ENCODE measurements at regions not wholly inside any gene's neighbourhood (a gene's known extent, or its start where the extent isn't known, plus 50 kb on each side); places are given as distances from the start of the nearest gene placed in this dataset.

- DNase-seq (ENCODE audit: low read depth, low spot score), result no peak
Observed at GRCh38 chr22:48686694-48687302, 1140.9 kb downstream of the BRD1 start.

DNA sequence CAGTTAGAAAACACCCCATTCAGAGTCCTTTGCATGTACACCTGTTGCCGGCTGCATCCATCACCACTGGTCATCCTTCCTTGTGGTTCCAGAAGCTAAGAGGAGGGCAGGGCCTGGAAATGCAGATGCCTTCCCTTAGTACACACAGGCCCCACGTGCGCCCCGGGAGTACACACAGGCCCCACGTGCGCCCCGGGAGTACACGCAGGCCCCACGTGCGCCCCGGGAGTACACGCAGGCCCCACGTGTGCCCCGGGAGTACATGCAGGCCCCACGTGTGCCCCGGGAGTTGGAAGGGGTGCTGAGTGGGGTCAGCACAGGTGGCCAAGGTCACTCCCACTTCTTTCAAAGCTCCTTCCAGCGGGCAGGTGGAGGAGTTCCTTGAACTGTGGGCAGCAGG is 1141.9 kb downstream of the BRD1 start:
- no peak for DNase-seq (ENCODE audit: low read depth, low spot score)

- DNase-seq (ENCODE audit: low read depth, low spot score), result no peak
Observed at GRCh38 chr22:48683640-48684039, 1144.0 kb downstream of the BRD1 start.

DNA sequence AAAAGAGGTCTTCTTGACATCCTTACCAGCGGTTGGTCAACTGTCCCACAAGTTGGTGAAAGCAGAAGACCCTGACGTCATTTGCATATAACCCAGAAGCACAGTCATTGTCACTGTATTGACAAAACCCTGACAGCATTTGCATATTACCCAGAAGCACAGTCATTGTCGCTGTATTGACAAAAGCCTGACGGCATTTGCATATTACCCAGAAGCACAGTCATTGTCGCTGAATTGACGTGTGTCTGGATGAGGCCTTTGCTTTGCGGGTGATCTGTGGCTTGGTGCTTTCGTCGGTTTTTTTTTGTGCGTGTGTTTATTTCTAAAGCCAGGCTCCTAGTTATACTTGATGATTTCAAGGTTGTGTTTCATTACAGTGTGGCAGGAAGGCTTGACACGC is 1145.2 kb downstream of the BRD1 start:
- no peak for DNase-seq (ENCODE audit: low read depth, low spot score)

GRCh38 chr22:48680601-48681000 is 1147.1 kb downstream of the BRD1 start:
- DNase-seq (ENCODE audit: low read depth, low spot score), result no peak

DNA sequence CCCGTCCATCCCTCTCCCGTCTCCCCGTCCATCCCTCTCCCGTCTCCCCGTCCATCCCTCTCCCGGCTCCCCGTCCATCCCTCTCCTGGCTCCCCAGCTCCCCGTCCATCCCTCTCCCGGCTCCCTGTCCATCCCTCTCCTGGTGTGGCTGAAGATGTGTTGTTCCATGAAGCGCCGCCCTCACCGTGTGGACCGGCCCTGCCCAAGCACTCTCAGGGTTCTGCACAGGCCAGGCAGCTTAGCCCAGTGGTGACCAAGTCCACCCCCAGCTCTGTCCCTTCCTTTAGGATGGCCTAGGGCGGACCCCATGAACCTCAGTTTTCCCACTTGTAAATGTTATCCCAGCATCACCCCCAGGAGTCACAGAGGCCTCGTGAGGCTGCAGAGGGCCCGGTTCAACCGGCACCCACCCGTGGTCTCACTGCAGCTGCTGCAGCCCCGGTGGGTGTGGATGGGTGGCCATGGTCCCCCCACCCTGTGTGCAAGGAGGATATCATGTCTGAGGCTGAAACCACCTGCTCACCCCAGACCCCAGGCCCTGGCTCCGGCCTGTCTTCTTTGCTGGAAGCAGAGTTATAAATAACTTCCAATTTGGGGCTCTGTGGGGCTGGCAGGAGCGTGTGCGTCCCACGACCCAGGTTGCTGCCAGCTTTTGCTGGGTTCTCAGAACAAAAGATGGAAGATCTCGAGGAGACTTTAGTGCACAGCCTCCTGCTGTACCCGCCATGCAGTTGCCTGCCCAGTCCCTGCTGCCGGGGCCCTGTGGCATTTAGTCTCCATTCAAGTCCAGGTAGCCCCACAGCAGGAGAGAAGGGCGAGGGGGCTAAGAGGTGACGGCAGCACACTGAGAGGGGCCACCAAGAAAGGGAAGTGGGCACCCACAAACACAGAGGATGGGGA is 1147.8 kb downstream of the BRD1 start:
- DNase-seq (ENCODE audit: low read depth, low spot score), result no peak

DNA sequence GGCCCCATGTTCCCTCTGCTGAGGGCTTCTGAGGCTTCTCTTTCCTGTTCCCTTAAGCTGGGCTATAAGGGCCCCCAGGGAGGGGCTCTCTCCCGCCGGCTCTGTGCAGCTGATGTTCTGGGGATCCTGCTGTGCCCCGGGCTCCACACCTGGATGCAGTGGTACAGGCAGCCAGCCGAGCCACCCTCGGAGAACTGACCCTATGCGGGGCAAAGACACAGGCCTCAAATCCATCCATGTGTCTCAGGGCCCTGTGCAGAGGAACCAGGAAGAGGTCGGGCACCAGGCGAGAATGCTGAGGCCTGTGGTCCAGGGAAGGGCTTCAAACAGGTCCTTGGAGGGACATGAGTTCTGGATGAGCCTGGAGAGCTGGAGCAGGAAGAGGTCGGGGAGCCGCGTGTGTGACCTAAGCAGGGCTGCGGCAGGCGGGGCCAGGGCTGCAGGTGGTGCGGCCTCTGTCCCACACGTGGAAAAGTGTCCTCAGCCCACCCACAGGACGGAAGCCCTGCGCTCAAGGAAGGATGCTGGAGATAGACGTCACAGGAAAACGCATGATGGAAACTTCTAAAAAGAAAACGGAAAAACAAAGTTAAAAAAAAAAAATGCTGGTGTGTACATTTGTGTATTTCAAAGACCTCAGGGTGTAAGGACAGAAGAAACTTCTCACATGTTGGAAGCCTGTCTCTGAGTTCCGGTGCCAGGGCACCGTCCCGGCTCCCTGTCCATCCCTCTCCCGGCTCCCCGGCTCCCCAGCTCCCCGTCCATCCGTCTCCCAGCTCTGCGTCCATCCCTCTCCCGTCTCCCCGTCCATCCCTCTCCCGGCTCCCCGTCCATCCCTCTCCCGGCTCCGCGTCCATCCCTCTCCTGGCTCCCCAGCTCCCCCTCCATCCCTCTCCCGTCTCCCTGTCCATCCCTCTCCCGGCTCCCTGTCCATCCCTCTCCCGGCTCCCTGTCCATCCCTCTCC is 1149.2 kb downstream of the BRD1 start:
- DNase-seq (ENCODE audit: low read depth, low spot score), result no peak

GRCh38 chr22:48677621-48678020 is 1150.1 kb downstream of the BRD1 start:
- no peak for DNase-seq (ENCODE audit: low read depth, low spot score)

GRCh38 chr22:48677168-48677520 is 1150.5 kb downstream of the BRD1 start:
- DNase-seq (ENCODE audit: low read depth, low spot score), result no peak

GRCh38 chr22:48676266-48677167 is 1151.2 kb downstream of the BRD1 start:
- no peak for DNase-seq (ENCODE audit: low read depth, low spot score)

DNA sequence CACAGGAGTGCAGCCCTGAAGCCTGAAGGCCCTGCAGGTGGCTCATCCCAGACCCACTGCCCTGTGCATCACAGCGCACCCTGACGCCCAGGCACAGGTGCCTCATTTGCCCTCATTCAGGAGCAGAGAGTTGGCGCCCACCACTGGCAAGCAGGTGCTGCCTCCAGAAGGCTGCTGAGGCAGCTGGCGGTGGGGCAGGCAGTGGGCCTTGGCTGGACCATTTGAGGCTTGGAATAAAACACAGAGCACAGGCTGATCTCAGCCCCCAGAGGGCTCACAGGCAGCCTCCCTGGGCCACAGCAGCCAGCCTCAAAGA is 1151.9 kb downstream of the BRD1 start:
- DNase-seq (ENCODE audit: low read depth, low spot score), result no peak

- no peak for DNase-seq (ENCODE audit: low read depth, low spot score)
Observed at GRCh38 chr22:48675141-48675829, 1152.4 kb downstream of the BRD1 start.

DNA sequence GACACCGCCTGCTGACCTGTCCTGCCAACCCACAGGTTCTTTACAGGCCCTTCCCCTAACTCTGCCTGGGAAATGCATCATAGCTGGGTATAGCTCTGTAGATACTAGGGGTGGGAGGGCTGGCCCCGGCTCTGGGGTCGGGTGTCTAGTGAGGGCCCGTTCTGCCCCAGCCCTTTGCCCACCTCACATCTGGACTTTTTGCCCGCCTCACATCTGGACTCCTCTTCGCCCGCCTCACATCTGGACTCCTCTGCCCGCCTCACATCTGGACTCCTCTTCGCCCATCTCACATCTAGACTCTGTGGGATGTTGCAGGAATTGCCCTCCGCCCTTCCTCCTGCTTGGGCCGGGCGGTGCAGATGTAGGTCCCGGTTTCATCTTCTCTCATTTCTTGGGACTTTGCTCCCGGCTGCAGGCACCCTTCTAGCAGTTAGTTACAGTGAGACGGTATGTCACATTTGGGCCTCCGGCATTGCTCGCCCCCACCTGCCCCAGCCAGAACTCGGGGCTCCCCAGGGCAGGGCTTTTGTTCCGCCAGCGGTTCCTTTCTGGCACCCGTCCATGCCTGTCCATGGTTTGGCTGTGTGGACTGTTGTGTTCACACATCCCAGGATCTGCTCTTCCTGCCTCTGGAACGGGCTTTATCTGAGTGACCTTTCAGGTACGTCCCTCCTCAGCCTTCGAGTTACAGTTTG is 1153.7 kb downstream of the BRD1 start:
- no peak for DNase-seq (ENCODE audit: low read depth, low spot score)

DNA sequence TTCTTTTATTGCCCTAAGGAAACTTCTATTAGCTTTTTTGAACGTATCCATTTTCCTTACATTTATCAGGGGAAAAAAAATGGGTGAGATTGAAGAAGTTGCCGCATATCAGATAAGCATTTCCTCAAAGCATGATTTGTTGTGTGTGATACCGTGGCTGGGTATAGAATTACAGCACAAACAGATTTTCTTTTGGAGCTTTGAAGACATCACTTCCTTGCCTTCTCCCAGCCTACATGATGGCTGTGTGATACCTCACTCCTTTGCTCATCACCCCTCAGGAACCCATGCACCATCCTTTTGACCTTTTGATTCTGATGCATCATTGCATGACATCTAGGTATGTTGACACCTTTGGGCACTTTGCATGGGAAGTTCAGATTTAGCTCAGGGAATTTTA is 1155.3 kb downstream of the BRD1 start:
- DNase-seq (ENCODE audit: low read depth, low spot score), result no peak

- DNase-seq (ENCODE audit: low read depth, low spot score), result no peak
Observed at GRCh38 chr22:48670731-48671130, 1156.9 kb downstream of the BRD1 start.

DNA sequence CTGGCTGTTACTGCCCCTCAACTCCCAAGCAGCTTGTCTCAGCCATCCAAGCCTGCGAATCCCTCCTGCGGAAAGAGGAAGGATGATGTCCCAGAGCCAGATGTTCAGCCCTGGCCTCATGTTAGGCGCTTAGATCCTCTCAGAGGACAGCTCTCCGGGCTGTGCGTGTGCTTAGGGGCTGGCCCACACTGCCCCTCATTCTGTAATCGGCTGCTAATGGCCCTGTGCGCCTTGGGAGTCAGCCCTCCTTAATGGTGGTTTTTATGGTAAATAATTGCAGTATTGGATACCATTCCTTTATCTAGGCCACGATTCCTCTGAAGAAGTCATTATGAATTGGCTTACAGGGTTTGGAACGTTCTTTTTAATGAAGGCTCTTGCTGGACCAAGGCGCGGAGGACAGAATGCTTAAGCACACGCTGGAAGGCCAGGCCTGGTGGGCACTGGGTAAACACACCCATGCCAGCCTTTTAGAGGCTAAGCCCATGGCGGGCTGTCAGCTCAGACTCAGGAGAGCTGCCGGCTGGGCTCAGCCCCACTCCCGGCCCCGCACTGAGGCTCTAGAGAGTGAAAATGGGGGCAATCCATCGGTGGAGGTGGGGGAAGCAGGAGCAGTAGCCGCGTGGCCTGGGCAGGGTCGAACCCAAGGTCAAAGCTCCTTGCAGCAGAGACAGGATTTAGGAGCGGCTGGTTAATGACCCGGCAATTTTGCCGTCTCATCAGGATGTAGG is 1157.5 kb downstream of the BRD1 start:
- DNase-seq (ENCODE audit: low read depth, low spot score), result no peak

DNA sequence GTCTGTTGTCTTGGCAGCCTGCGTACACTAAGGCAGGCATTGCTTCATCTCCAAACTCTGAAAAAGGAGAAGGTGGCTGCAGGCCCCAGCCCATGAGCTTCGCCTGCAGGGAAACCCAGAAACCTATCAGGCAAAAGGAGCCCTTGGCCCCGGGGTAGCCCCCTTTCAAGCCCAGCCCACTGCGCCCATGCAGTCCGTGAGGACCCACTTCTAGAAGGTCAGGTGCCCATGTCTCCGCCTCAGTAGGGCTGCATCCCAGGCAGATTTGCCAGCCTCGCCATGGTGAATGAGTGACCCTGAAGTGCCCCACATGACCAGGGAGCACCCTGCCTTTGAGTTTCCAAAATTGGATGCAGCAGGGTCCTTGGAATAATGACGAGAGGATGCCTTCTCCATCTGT is 1158.4 kb downstream of the BRD1 start:
- no peak for DNase-seq (ENCODE audit: low read depth, low spot score)

GRCh38 chr22:48667289-48667688 is 1160.4 kb downstream of the BRD1 start:
- DNase-seq (ENCODE audit: low read depth, low spot score), result no peak

- DNase-seq (ENCODE audit: low read depth, low spot score), result no peak
Observed at GRCh38 chr22:48666620-48667019, 1161.1 kb downstream of the BRD1 start.
